NCI-H2081 (cell line): ENCODE measurements at regions not wholly inside any gene's neighbourhood (a gene's known extent, or its start where the extent isn't known, plus 50 kb on each side); places are given as distances from the start of the nearest gene placed in this dataset.
"Not testable (repeated sequence)": the region's sequence is repeated elsewhere in the genome, so short reads cannot be mapped to it uniquely, and the experiment has no call there.

ENCODE experiments used
- DNase-seq, 2 experiments: peaks; one replicate each; lab custom pipeline; 2025; lab: John Stamatoyannopoulos, UW

GRCh38 chr3:78313332-78313731, 1273.4 kb downstream of the ROBO2 start:
- DNase-seq = no peak

DNA sequence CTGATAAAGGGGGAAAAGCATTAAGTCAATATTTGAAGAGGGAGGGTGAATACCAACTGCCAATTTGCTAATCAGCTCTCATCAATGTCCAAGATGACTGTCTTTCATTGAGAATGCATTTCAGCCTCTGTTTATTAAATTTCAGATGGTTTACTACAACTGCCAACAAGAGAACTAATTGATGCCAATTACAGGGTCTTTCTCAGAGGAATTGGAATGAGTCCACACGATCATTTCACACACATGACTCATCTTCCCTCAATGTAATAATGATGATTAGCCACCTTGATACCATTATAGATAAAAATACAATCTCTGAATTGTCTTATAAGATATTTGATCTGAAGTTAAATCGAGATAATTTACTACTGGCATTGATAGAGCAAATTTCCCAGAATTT, 1274.4 kb downstream of the ROBO2 start:
- no peak for DNase-seq

GRCh38 chr3:78317774-78318173, 1277.9 kb downstream of the ROBO2 start:
- no peak for DNase-seq

- peak; percentile 37 to 80 for DNase-seq
Observed at GRCh38 chr3:78322780-78323179, 1282.9 kb downstream of the ROBO2 start.

- DNase-seq = no peak
Observed at GRCh38 chr3:78337801-78338211, 1297.9 kb downstream of the ROBO2 start.

GRCh38 chr3:78338405-78338804, 1298.5 kb downstream of the ROBO2 start:
- DNase-seq = no peak

DNA sequence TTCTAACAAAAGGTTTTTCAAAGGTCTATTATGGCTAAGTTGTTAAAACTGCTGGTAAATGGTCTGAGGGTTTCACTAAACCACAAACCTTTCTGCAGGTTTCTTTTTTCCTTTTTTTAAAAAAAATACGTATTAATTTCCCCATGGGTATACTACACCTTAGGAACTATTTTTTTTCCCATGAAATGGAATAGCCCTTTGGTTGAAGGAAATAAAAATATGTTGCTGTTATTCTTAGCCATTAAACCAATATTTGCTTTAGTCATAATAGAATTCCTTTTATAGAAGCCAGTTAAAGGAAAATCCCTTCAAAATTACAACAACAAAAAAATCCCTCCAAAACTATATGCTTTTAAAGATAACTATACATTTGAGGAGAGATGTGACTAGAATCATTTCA, 1303.3 kb downstream of the ROBO2 start:
- DNase-seq = no peak

DNA sequence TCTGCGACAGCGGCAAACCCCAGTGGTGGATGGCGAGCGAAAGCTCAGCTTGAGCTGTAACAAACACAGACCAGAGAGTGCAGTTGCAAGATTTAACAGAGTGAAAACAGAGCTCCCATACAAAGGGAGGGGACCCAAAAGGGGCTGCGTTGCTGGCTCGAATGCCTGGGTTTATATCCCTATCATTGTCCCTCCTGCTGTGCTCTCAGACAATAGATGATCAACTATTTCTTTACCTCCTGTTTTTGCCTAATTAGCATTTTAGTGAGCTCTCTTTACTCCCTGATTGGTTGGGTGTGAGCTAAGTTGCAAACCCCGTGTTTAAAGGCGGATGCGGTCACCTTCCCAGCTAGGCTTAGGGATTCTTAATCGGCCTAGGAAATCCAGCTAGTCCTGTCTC, 1304.4 kb downstream of the ROBO2 start:
- not testable (repeated sequence) for DNase-seq

DNA sequence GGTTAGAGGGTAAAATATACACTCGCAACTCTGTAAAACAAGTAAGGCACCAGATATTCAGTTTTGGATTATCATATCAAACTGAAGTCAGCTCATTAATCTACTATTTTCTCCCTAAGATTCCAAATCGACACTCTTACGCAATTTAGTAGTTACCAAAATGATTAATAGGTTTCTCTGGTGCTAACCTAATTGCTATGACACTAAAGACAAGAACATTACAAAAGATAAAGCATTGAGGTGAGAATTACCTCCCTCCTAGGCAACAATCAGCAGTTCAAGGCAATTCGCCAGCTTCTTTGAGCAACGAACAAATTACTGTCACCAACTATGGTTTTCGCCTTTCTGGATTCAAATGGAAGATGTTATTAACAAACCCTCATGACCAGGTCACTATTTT, 1305.0 kb downstream of the ROBO2 start:
- DNase-seq = no peak

- no peak for DNase-seq
Observed at GRCh38 chr3:78347176-78347575, 1307.3 kb downstream of the ROBO2 start.

DNA sequence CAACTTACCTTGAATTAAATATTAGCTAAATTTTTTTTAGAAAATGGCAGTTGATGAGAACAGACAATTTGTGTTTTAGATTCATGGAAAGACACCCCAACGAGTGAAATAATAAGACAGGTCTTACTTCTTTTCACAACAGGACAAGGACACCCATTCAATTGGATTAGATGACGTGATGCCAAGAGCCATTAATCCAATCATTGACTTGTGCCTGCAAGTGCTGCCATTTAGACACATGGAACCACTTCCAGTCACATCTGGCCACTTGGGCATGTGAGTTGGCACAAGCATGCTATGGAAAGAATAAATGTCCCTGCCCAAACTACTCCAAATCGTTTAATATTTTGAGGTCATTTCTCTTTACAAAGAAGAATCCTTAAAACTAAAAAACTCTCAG, 1308.8 kb downstream of the ROBO2 start:
- peak in 1 of 2 experiments; percentile 1 for DNase-seq

- DNase-seq = no peak
Observed at GRCh38 chr3:78349571-78349970, 1309.7 kb downstream of the ROBO2 start.

- no peak for DNase-seq
Observed at GRCh38 chr3:78351334-78351733, 1311.4 kb downstream of the ROBO2 start.

DNA sequence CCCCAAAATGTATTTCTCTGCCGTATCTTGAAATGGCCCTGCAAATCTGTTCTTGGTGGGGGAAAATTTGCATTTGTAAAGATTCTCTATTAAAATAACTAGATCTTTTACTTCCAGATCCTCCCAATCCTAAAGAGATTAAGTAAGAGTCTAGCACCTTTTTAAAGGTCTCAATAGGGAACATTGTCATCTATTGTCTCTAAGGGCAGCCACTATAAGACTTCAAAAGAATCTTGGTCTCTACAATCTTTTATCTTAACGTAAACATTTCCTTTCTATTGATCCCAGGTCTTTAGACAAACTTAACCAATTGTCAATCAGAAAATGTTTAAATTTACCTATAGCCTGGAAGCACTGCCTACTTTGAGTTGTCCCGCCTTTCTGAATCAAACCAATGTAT, 1313.3 kb downstream of the ROBO2 start:
- no peak for DNase-seq

DNA sequence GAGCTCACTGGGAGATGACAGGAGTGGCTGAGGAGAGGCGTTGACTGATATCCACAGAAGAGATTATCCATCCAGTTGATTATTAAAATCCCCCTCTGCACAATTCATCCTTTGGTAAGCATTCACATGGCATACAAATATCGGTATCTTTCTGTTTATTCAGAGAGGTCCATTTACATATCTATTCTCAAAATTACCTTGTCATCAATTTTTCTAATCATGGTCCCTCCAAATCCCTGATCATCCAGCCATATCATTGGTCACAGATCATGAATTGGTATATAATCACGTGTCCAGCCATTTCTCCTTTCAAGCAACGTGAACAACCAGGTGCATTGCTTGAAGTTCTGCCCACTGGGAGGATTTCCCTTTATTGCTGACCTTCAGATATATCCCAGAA, 1321.0 kb downstream of the ROBO2 start:
- no peak for DNase-seq

DNA sequence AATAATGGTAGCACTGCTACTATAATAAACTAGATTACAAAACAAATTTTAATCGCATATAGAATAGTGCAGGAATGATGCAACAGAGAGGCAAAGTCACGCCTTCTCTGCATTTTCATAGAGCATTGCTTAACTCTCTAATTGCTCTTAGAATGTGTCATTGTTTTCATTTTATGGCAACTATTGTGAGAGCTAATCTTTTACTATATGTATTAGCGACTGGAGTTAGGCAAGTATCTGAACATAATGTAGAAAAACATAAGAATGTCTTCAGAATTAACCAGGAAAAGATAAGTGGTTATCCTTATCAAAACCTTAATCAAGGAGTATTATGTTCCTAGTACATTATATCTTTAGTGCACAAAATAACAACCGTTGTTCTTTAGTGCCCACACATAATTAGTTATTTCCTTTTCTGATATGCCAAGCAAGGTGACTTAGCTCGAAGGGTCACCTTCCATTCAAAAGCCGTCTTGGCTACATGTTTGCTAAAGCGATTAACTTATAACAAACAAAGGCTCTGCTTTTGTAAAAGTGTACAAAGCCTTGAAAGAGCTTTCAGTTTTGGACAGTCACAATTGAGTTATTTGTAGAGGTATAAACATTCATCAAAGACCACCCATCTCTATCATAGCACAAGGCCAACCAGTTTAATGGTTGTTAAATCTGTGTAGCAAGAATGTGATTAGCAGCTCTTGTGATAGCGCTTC, 1328.9 kb downstream of the ROBO2 start:
- peak; percentile 5 to 37 for DNase-seq

DNA sequence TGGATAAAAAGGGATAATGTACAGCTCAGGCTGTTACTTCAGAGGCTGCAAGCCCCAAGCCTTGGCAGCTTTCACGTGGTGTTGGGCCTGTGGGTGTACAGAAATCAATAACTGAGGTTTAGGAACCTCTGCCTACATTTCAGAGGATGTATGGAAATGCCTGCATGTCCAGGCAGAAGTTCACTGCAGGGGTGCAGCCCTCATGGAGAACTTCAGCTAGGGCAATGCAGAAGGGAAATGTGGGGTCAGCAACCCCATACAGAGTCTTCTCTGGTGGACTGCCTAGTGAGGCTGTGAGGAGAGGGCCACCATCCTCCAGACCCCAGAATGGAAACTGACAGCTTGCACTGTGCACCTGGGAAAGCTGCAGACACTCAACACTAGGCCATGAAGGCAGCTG, 1350.3 kb downstream of the ROBO2 start:
- DNase-seq = no peak

DNA sequence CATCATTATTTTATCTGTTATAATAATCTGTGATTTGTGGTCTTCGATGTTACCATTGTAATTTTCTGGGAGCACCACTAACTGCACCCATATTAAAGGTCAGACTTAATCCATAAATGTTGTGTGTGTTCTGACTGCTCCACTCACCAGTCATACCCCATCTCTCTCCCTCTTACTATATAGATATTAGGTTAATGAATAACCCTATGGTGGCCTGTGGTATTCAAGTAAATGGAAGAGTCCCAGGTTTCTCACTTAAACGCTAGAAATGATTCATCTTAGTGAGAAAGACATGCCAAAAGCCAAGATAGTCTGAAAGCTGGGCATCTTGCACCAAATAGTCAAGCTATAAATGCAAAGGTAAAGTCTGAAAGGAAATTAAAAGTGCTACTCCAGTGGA, 1358.5 kb downstream of the ROBO2 start:
- no peak for DNase-seq

DNA sequence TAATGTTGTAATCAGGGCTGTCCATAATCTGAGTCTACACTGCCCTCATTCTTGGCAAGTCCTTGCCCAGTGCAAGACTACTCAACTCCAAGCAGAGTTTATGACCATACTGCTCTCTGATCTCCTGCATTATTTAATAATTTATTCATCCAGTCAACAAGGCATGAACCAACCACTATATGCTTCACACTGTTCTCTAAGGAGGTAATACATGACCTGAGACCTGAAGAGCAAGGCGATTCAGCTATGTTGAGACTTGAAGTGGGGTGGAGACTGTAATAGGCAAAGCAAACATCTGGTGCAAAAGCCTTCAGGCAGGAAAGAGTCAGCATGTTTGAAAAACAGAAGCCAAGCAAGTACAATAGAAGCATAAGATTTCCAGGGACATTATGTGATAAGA, 1362.8 kb downstream of the ROBO2 start:
- DNase-seq = no peak

DNA sequence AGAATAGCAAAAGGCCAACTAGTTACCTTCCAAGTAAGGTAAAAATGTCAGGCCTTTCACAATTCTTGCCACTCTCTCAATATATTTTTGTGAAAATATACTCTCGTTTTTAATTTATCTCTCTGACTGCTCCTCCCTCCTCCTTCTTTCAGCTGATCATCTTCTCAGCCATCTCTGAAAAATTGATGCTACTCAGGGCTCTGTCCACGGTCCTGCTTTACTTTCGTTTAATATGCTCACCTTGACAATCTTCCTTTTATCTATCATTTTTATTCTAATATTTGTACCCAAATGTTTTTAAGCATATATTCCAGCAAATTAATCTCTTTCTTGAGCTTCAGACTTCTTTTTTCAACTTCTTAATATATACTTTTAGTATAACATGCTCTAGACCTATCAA, 1362.1 kb downstream of the ROBO1 start:
- DNase-seq = no peak

- DNase-seq = no peak
Observed at GRCh38 chr3:78406396-78406795, 1361.4 kb downstream of the ROBO1 start.

DNA sequence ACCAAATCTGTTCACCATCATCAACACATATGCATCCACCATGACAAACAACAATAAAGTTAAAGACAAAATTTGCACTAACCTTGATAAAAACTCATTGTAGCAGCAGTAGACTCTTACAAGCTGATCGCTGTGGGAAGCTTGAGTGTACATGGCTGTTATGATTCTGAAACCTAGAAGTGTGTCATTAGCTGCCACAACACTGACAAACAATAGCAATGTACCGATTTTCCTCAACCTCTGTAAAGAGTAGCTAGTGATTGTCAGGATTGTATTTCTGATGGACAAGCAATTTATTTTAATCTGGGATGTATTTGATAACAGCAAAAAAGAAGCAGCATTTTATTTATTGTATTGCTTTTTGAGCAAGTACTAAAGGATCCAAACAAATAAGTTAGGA, 1357.7 kb downstream of the ROBO1 start:
- no peak for DNase-seq

DNA sequence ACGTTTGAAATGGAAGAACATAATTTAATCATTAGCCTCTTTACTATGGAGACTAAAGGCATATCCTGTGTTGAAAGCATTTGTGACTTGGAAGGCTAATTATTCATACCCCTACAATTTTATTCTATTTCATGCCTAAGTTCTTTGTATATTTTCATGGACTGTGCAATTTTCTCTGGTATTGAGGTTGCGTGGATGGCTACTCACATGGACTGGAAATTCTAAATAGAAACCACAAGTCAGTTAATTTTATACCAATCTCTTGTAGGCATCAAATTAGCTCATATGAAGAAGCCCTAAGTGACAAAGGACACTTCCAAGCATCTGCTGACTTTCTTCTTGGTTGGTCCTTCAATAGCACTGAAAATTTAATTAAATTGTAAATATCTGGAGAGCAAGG, 1353.5 kb downstream of the ROBO1 start:
- DNase-seq = no peak

DNA sequence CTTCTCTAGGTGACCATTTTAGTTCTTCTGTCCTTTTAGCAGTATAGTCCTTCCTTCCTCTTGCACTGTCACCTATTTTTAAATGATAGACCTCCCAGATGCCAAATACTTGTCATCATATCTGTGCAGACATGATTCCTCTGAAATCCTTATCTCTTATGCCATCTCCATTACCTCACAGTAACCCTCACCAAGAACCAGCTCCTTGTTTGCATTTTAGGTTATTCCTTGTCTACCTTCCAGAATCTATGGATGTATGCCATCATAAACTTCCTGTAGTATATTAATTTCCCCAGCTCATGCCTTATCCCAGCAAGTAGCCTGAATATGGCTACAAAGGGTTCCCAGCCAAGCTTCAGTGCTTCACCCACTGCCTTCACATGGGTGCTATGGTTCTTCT, 1347.2 kb downstream of the ROBO1 start:
- no peak for DNase-seq
